ENCODE measurements at regions not wholly inside any gene's neighbourhood (a gene's known extent, or its start where the extent isn't known, plus 50 kb on each side); places are given as distances from the start of the nearest gene placed in this dataset.

- TF ChIP-seq, protein P1, sequence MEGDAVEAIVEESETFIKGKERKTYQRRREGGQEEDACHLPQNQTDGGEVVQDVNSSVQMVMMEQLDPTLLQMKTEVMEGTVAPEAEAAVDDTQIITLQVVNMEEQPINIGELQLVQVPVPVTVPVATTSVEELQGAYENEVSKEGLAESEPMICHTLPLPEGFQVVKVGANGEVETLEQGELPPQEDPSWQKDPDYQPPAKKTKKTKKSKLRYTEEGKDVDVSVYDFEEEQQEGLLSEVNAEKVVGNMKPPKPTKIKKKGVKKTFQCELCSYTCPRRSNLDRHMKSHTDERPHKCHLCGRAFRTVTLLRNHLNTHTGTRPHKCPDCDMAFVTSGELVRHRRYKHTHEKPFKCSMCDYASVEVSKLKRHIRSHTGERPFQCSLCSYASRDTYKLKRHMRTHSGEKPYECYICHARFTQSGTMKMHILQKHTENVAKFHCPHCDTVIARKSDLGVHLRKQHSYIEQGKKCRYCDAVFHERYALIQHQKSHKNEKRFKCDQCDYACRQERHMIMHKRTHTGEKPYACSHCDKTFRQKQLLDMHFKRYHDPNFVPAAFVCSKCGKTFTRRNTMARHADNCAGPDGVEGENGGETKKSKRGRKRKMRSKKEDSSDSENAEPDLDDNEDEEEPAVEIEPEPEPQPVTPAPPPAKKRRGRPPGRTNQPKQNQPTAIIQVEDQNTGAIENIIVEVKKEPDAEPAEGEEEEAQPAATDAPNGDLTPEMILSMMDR (IDR thresholded peaks at IDR 0.05; ENCODE audit: insufficient read depth, low read length, severe bottlenecking), result no peak
- peaks cover 2% of the 10 kb centered on the region for H3K27me3 ChIP-seq (ENCODE audit: control insufficient read depth, insufficient read depth, low read length)
- H3K4me3 ChIP-seq (ENCODE audit: low read depth, low read length), result no peak overlapping the region
- H3K36me3 ChIP-seq (ENCODE audit: control insufficient read depth, insufficient read depth, low read length), result no peaks in the 10 kb centered on the region
- FAIRE-seq (no peak), DNase-seq (ENCODE audit: low read depth) (no peak)
These were observed 68.1 kb upstream of the SIMC1 start for GRCh38 chr5:176170084-176170483.

DNA sequence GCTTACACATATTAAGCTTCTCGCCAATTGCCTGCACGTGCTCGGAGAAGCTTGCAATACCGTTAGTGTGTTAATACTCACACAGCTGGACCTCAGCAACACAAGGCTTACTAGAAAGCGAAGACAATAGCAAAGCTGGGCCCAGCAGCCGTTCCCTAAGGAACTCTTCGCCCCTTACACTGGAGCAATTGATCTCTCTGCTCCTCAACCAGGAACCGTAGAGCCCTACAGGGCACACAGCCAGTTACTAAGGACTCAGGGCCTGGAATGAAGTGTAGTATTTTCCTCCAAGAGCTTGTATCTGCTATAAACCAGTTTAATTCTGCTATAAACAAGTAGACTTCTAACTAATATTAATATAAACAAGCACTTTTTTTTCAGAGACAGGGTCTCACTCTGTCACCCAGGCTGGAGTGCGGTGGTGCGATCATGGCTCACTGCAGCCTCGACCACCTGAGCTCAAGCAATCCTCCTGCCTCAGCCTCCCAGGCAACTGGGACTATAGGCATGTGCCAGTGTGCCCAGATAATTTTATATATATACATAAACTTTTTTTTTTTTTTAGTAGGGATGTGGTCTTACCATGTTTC, 67.0 kb upstream of the SIMC1 start:
- FAIRE-seq (no peak), DNase-seq (ENCODE audit: low read depth) (no peak)
- TF ChIP-seq, protein P1 (IDR thresholded peaks at IDR 0.05; ENCODE audit: insufficient read depth, low read length, severe bottlenecking), result no peak
- no peak overlapping the region for H3K4me3 ChIP-seq (ENCODE audit: low read depth, low read length)
- H3K36me3 ChIP-seq (ENCODE audit: control insufficient read depth, insufficient read depth, low read length), result no peaks in the 10 kb centered on the region
- H3K27me3 ChIP-seq (ENCODE audit: control insufficient read depth, insufficient read depth, low read length), result peaks cover 2% of the 10 kb centered on the region

- Histone ChIP-seq H3K27me3 (ENCODE audit: control insufficient read depth, insufficient read depth, low read length) (peaks cover 2% of the 10 kb centered on the region), H3K4me3 (ENCODE audit: low read depth, low read length) (no peak overlapping the region), H3K36me3 (ENCODE audit: control insufficient read depth, insufficient read depth, low read length) (no peaks in the 10 kb centered on the region)
- DNase-seq (ENCODE audit: low read depth), result no peak
- FAIRE-seq, result no peak
- TF ChIP-seq, protein P1 (IDR thresholded peaks at IDR 0.05; ENCODE audit: insufficient read depth, low read length, severe bottlenecking), result no peak
These were observed 66.0 kb upstream of the SIMC1 start for GRCh38 chr5:176172246-176172645.

DNA sequence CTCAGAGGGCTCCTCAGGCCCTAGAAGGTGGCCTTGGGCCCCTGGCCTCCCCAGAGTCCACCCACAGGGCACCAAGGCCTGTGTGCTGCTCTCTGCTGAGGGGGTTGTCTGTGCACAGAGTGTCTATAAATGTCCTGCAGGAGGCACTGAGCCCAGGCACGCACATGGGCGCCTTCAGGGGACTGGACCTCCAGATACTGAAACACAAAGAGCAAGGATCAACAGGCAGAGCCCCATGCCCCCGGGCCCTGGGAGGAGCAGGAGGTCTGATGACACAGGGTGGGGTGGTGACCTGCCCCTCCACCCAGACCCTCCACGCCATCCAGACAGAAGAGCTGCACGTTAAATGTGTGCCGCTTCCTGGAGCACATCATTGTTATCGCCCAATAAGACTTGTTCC, 64.6 kb upstream of the SIMC1 start:
- Histone ChIP-seq H3K27me3 (ENCODE audit: control insufficient read depth, insufficient read depth, low read length) (peaks cover 2% of the 10 kb centered on the region), H3K36me3 (ENCODE audit: control insufficient read depth, insufficient read depth, low read length) (no peaks in the 10 kb centered on the region), H3K4me3 (ENCODE audit: low read depth, low read length) (no peak overlapping the region)
- DNase-seq (ENCODE audit: low read depth) (no peak), FAIRE-seq (no peak)
- TF ChIP-seq, protein P1 (IDR thresholded peaks at IDR 0.05; ENCODE audit: insufficient read depth, low read length, severe bottlenecking), result no peak

DNA sequence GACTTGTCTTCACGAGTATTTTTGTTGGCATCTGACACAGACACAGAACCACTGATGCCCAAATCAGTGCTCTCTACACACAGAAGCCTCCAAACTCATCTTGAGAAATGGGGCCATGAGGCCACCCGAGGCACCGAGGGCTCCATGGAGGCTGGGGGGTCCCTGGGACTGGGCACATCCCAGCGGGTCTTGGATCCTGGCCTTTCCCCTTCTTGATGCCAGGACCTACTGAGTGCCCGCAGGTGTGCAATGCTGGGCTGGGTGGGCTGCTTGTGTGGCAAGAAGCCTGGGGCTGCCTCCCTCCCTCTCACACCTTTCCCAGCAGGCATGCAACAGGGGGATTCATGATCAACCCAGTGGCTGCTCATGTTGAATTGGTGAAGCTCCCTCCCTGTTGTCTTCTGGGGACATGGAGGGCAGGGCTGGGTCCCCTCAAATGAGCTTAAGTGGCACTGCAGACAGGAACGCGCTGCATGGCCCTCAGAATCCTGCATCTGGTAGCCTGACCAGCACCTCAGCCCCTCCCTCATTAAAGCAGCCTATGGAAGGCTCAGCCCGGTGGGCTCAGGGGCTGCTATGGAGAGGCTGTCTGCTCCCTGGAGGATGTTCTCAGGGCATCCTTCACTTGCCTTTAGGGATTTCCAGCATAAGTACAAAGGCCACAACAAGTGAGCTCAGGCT, 63.7 kb upstream of the SIMC1 start:
- TF ChIP-seq, protein P1 (IDR thresholded peaks at IDR 0.05; ENCODE audit: insufficient read depth, low read length, severe bottlenecking), result no peak
- Histone ChIP-seq H3K27me3 (ENCODE audit: control insufficient read depth, insufficient read depth, low read length) (peaks cover 2% of the 10 kb centered on the region), H3K4me3 (ENCODE audit: low read depth, low read length) (no peak overlapping the region), H3K36me3 (ENCODE audit: control insufficient read depth, insufficient read depth, low read length) (no peaks in the 10 kb centered on the region)
- FAIRE-seq (no peak), DNase-seq (ENCODE audit: low read depth) (no peak)

Measured in bronchial epithelial cell (primary cell).